ENCODE measurements at regions not wholly inside any gene's neighbourhood (a gene's known extent, or its start where the extent isn't known, plus 50 kb on each side); places are given as distances from the start of the nearest gene placed in this dataset.

DNA sequence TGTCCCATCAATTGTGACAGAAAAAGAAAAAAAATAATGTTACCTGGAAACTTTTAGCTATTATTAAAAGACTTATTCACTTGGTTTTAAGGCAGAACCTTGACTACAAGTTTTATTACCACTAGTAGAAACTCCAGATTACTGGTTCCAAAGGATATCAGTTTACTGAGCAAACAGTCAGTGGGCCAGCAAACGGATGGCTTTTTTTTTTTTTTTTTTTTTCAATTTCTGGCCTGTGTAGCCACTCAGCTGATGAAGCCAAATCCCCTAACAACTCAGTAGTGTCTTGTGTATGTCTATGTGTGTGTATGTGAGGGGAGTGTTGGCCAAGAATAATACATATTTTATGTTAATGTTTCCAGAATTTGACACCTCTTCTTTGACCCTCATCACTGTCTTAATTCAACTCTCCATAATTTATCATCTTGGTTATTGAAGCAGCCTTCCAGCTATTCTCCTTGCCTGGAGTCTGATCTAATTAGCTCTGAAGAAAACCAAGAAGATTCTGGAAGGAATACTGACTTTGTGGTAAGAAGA lies 724.9 kb downstream of the NSUN3 start:
- TF ChIP-seq POLR2A (IDR thresholded peaks at IDR 0.05; ENCODE audit: low read depth), result no peak
- TF ChIP-seq POLR2AphosphoS5 (IDR thresholded peaks at IDR 0.05), result no peak
- TF ChIP-seq EP300 (IDR thresholded peaks at IDR 0.05), result no peak
